Keratinocyte (primary cell): ENCODE measurements at regions not wholly inside any gene's neighbourhood (a gene's known extent, or its start where the extent isn't known, plus 50 kb on each side); places are given as distances from the start of the nearest gene placed in this dataset.

Experiments
- CTCF ChIP-seq, 3 experiments: IDR thresholded peaks in 1 of 3; conservative IDR thresholded peaks in 1 of 3; optimal IDR thresholded peaks in 1 of 3; 2 replicates in 2 of 3; 3 replicates in 1 of 3; pipeline versions ENCODE3 to v1.5.1; 2011; ENCODE audit warnings: low read length in 3 of 3, mild to moderate bottlenecking in 3 of 3, moderate library complexity in 2 of 3, control low read depth in 1 of 3, inconsistent platforms in 1 of 3; ENCODE audit not compliant: insufficient read depth in 2 of 3; ENCODE audit errors: extremely low read depth in 1 of 3
- EZH2 ChIP-seq: IDR thresholded peaks from one replicate; pipeline ENCODE4 v1.6.1; 2012; ENCODE audit warnings: inconsistent platforms, mild to moderate bottlenecking, low read length, moderate library complexity

GRCh38 chr5:27906481-27906880 is 868.1 kb upstream of the CDH9 start:
- no peak for TF ChIP-seq EZH2
- TF ChIP-seq CTCF (optimal IDR thresholded peaks at IDR 0.05 in 1 of 3, IDR thresholded peaks at IDR 0.05 in 1 of 3, conservative IDR thresholded peaks at IDR 0.05 in 1 of 3; ENCODE audit: extremely low read depth in 1 of 3, insufficient read depth in 2 of 3, low read length in 3 of 3): no peak
